ENCODE measurements at regions not wholly inside any gene's neighbourhood (a gene's known extent, or its start where the extent isn't known, plus 50 kb on each side); places are given as distances from the start of the nearest gene placed in this dataset.

GRCh38 chr14:104344818-104345620 lies 206.6 kb downstream of the KIF26A start:
- TF ChIP-seq, protein P1, sequence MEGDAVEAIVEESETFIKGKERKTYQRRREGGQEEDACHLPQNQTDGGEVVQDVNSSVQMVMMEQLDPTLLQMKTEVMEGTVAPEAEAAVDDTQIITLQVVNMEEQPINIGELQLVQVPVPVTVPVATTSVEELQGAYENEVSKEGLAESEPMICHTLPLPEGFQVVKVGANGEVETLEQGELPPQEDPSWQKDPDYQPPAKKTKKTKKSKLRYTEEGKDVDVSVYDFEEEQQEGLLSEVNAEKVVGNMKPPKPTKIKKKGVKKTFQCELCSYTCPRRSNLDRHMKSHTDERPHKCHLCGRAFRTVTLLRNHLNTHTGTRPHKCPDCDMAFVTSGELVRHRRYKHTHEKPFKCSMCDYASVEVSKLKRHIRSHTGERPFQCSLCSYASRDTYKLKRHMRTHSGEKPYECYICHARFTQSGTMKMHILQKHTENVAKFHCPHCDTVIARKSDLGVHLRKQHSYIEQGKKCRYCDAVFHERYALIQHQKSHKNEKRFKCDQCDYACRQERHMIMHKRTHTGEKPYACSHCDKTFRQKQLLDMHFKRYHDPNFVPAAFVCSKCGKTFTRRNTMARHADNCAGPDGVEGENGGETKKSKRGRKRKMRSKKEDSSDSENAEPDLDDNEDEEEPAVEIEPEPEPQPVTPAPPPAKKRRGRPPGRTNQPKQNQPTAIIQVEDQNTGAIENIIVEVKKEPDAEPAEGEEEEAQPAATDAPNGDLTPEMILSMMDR (IDR thresholded peaks at IDR 0.05), result no peak
- no peak for TF ChIP-seq POLR2A (IDR thresholded peaks at IDR 0.05)

Measured in breast epithelium (tissue), 3 donors.